HG02870 (cell line): ENCODE measurements at regions not wholly inside any gene's neighbourhood (a gene's known extent, or its start where the extent isn't known, plus 50 kb on each side); places are given as distances from the start of the nearest gene placed in this dataset.
A peak's percentile ranks its signal among the peaks of the same experiment; 100 is the strongest.

Experiments
- ATAC-seq: cut with Tn5 transposase; IDR thresholded peaks from one replicate; pipeline ENCODE4 v1.9.1; 2021; ENCODE audit warnings: mild to moderate bottlenecking, moderate library complexity; ENCODE audit not compliant: unreplicated experiment

GRCh38 chr3:145716519-145716918, 444.5 kb downstream of the PLOD2 start:
- ATAC-seq = no peak

- ATAC-seq = no peak
These were observed 441.9 kb downstream of the PLOD2 start for GRCh38 chr3:145719114-145719513.

GRCh38 chr3:145721273-145721805, 439.6 kb downstream of the PLOD2 start:
- no peak for ATAC-seq

GRCh38 chr3:145721815-145722214, 439.2 kb downstream of the PLOD2 start:
- ATAC-seq = no peak

- no peak for ATAC-seq
These were observed 433.5 kb downstream of the PLOD2 start for GRCh38 chr3:145727476-145727875.

GRCh38 chr3:145735631-145736030, 425.4 kb downstream of the PLOD2 start:
- no peak for ATAC-seq

GRCh38 chr3:145737952-145738351, 423.0 kb downstream of the PLOD2 start:
- no peak for ATAC-seq

- no peak for ATAC-seq
These were observed 421.1 kb downstream of the PLOD2 start for GRCh38 chr3:145739926-145740325.

- no peak for ATAC-seq
These were observed 410.3 kb downstream of the PLOD2 start for GRCh38 chr3:145750657-145751056.

- no peak for ATAC-seq
These were observed 408.4 kb downstream of the PLOD2 start for GRCh38 chr3:145752576-145752975.

- no peak for ATAC-seq
These were observed 406.2 kb downstream of the PLOD2 start for GRCh38 chr3:145754605-145755289.

GRCh38 chr3:145760036-145760435, 400.9 kb downstream of the PLOD2 start:
- no peak for ATAC-seq

- ATAC-seq = no peak
These were observed 393.1 kb downstream of the PLOD2 start for GRCh38 chr3:145767909-145768308.

- ATAC-seq = peak; percentile 68
These were observed 384.1 kb downstream of the PLOD2 start for GRCh38 chr3:145776782-145777408.

GRCh38 chr3:145780301-145780700, 380.7 kb downstream of the PLOD2 start:
- ATAC-seq = no peak

- ATAC-seq = no peak
These were observed 375.3 kb downstream of the PLOD2 start for GRCh38 chr3:145785668-145786067.

- no peak for ATAC-seq
These were observed 363.0 kb downstream of the PLOD2 start for GRCh38 chr3:145798007-145798406.

- no peak for ATAC-seq
These were observed 362.1 kb downstream of the PLOD2 start for GRCh38 chr3:145798696-145799537.

GRCh38 chr3:145801696-145802095, 359.3 kb downstream of the PLOD2 start:
- ATAC-seq = no peak

- ATAC-seq = no peak
These were observed 353.0 kb downstream of the PLOD2 start for GRCh38 chr3:145807990-145808389.

GRCh38 chr3:145812391-145812790, 348.6 kb downstream of the PLOD2 start:
- no peak for ATAC-seq
